GM12801 (cell line): ENCODE measurements at regions not wholly inside any gene's neighbourhood (a gene's known extent, or its start where the extent isn't known, plus 50 kb on each side); places are given as distances from the start of the nearest gene placed in this dataset.

ENCODE experiments used
- TF ChIP-seq, protein P1 (sequence below): IDR thresholded peaks from one replicate; pipeline ENCODE4 v1.5.1; 2011; ENCODE audit warnings: control low read depth; ENCODE audit not compliant: insufficient read length; ENCODE audit errors: extremely low read depth

- TF ChIP-seq, protein P1, sequence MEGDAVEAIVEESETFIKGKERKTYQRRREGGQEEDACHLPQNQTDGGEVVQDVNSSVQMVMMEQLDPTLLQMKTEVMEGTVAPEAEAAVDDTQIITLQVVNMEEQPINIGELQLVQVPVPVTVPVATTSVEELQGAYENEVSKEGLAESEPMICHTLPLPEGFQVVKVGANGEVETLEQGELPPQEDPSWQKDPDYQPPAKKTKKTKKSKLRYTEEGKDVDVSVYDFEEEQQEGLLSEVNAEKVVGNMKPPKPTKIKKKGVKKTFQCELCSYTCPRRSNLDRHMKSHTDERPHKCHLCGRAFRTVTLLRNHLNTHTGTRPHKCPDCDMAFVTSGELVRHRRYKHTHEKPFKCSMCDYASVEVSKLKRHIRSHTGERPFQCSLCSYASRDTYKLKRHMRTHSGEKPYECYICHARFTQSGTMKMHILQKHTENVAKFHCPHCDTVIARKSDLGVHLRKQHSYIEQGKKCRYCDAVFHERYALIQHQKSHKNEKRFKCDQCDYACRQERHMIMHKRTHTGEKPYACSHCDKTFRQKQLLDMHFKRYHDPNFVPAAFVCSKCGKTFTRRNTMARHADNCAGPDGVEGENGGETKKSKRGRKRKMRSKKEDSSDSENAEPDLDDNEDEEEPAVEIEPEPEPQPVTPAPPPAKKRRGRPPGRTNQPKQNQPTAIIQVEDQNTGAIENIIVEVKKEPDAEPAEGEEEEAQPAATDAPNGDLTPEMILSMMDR, result no peak
These were observed 70.1 kb upstream of the PLPP4 start for GRCh38 chr10:120386896-120387295.

- TF ChIP-seq, protein P1, result no peak
These were observed 69.7 kb upstream of the PLPP4 start for GRCh38 chr10:120387326-120387725.

DNA sequence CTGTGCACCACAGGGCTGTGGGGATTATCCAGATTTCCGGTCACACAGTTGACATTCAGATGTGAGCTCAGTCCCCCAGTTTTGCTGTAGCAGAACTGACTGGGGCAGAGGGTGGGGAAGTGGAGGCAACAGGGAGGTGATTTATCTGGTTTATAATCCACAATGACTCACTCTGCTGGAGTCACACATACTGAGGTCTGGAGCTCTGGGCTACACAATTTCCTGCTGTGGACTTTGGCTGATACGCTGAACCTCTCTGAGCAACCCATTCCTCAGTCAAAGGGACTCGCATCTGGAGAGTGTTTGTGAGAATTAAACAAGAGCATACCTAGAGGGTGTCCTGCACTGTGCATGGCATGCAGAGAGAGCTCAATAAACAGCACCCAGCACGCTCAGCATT is 64.8 kb upstream of the PLPP4 start:
- TF ChIP-seq, protein P1, result no peak

GRCh38 chr10:120392671-120393079 is 64.4 kb upstream of the PLPP4 start:
- TF ChIP-seq, protein P1, result no peak

- TF ChIP-seq, protein P1, result no peak
These were observed 62.6 kb upstream of the PLPP4 start for GRCh38 chr10:120394446-120394845.

GRCh38 chr10:120396228-120396627 is 60.8 kb upstream of the PLPP4 start:
- TF ChIP-seq, protein P1, result no peak

- TF ChIP-seq, protein P1, result no peak
These were observed 58.8 kb upstream of the PLPP4 start for GRCh38 chr10:120398180-120398579.

DNA sequence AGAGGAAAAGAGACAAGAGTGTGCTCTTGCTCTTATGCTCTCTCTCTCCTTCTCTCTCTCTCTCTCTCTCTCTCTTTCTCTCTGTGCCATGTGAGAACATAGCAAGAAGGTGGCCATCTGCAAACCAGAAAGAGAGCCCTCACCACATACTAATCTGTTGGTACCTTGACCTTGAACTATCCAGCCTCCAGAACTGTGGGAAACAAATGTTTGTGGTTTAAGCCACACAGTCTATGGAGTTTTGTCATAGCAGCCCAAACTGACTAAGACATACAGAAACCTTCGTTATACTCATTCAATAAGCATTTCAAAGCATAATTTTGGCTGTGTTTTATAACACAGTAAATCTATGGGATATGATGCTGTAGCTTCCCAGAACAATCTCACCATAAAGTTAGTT is 56.4 kb upstream of the PLPP4 start:
- TF ChIP-seq, protein P1, result no peak
